ENCODE measurements at regions not wholly inside any gene's neighbourhood (a gene's known extent, or its start where the extent isn't known, plus 50 kb on each side); places are given as distances from the start of the nearest gene placed in this dataset.

GRCh38 chr7:16235147-16236114 is 185.9 kb downstream of the CRPPA start:
- FAIRE-seq = no peak
- DNase-seq (ENCODE audit: low spot score) = no peak

- no peak for FAIRE-seq
- no peak for DNase-seq (ENCODE audit: low spot score)
Measured at GRCh38 chr7:16234493-16235146, 186.7 kb downstream of the CRPPA start.

- FAIRE-seq (no peak), DNase-seq (ENCODE audit: low spot score) (no peak)
Measured at GRCh38 chr7:16233517-16233916, 187.8 kb downstream of the CRPPA start.

GRCh38 chr7:16232273-16232672 is 189.1 kb downstream of the CRPPA start:
- DNase-seq (ENCODE audit: low spot score) (no peak), FAIRE-seq (no peak)

- FAIRE-seq (no peak), DNase-seq (ENCODE audit: low spot score) (no peak)
Measured at GRCh38 chr7:16223963-16224707, 197.2 kb downstream of the CRPPA start.

- FAIRE-seq (no peak), DNase-seq (ENCODE audit: low spot score) (no peak)
Measured at GRCh38 chr7:16212610-16213009, 208.7 kb downstream of the CRPPA start.

- DNase-seq (ENCODE audit: low spot score) (no peak), FAIRE-seq (no peak)
Measured at GRCh38 chr7:16212032-16212431, 209.3 kb downstream of the CRPPA start.

GRCh38 chr7:16211402-16211925 is 209.9 kb downstream of the CRPPA start:
- no peak for DNase-seq (ENCODE audit: low spot score)
- FAIRE-seq = no peak

- DNase-seq (ENCODE audit: low spot score) (no peak), FAIRE-seq (no peak)
Measured at GRCh38 chr7:16210171-16210570, 211.2 kb downstream of the CRPPA start.

GRCh38 chr7:16207321-16207720 is 214.0 kb downstream of the CRPPA start:
- DNase-seq (ENCODE audit: low spot score) (no peak), FAIRE-seq (no peak)

GRCh38 chr7:16205466-16205865 is 215.9 kb downstream of the CRPPA start:
- DNase-seq (ENCODE audit: low spot score) (no peak), FAIRE-seq (no peak)

- no peak for FAIRE-seq
Measured at GRCh38 chr7:16204953-16205352, 216.4 kb downstream of the CRPPA start.

GRCh38 chr7:16203065-16203464 is 218.3 kb downstream of the CRPPA start:
- no peak for DNase-seq (ENCODE audit: low spot score)

More at GRCh38 chr7:16204953-16205352, 216.4 kb downstream of the CRPPA start:
- DNase-seq (ENCODE audit: low spot score) = no peak

GRCh38 chr7:16202303-16202702 is 219.0 kb downstream of the CRPPA start:
- no peak for DNase-seq (ENCODE audit: low spot score)
- FAIRE-seq = no peak

More at GRCh38 chr7:16203065-16203464, 218.3 kb downstream of the CRPPA start:
- no peak for FAIRE-seq

GRCh38 chr7:16200591-16200990 is 220.7 kb downstream of the CRPPA start:
- FAIRE-seq = no peak

GRCh38 chr7:16193631-16194030 is 227.7 kb downstream of the CRPPA start:
- no peak for FAIRE-seq
- DNase-seq (ENCODE audit: low spot score) = no peak

More at GRCh38 chr7:16200591-16200990, 220.7 kb downstream of the CRPPA start:
- no peak for DNase-seq (ENCODE audit: low spot score)

GRCh38 chr7:16189026-16189715 is 232.2 kb downstream of the CRPPA start:
- DNase-seq (ENCODE audit: low spot score) (no peak), FAIRE-seq (no peak)

GRCh38 chr7:16187131-16187530 is 234.2 kb downstream of the CRPPA start:
- DNase-seq (ENCODE audit: low spot score) (no peak), FAIRE-seq (no peak)

GRCh38 chr7:16178585-16178984 is 242.8 kb downstream of the CRPPA start:
- DNase-seq (ENCODE audit: low spot score) (no peak), FAIRE-seq (no peak)

- FAIRE-seq (no peak), DNase-seq (ENCODE audit: low spot score) (no peak)
Measured at GRCh38 chr7:16178092-16178491, 243.2 kb downstream of the CRPPA start.

- DNase-seq (ENCODE audit: low spot score) = no peak
- no peak for FAIRE-seq
Measured at GRCh38 chr7:16174253-16174652, 247.1 kb downstream of the CRPPA start.
